SK-N-MC (cell line): ENCODE measurements at regions not wholly inside any gene's neighbourhood (a gene's known extent, or its start where the extent isn't known, plus 50 kb on each side); places are given as distances from the start of the nearest gene placed in this dataset.

Experiments
- EZH2 ChIP-seq: fragments of 200-600 bp; sonication (generic); IDR thresholded peaks from one replicate; pipeline ENCODE4 v1.6.1; 2017; ENCODE audit warnings: antibody characterized with exemption
- FOXP2 ChIP-seq: optimal IDR thresholded peaks from 2 replicates; pipeline ENCODE3; 2011; ENCODE audit warnings: mild to moderate bottlenecking, moderate library complexity; ENCODE audit not compliant: insufficient read depth; ENCODE audit errors: extremely low read length, control extremely low read depth

- TF ChIP-seq FOXP2 (no peak), EZH2 (no peak)
Observed at GRCh38 chr9:30744871-30745270, 1639.6 kb upstream of the ACO1 start.
